Hepatocyte (in vitro differentiated cells): ENCODE measurements at regions not wholly inside any gene's neighbourhood (a gene's known extent, or its start where the extent isn't known, plus 50 kb on each side); places are given as distances from the start of the nearest gene placed in this dataset.

Experiments
- DNase-seq: peaks from one replicate; pipeline ENCODE4 v3.0.0-alpha.2; 2016; ENCODE audit warnings: low spot score
- H2AFZ ChIP-seq: fragments of 200-600 bp; sonication (generic); 2 replicates; pipeline ENCODE4 v1.6.0; 2016; ENCODE audit warnings: antibody characterized with exemption, mild to moderate bottlenecking
- H3K27ac ChIP-seq: fragments of 200-600 bp; sonication (generic); 2 replicates; pipeline ENCODE4 v1.5.1; 2016; ENCODE audit warnings: mild to moderate bottlenecking
- H3K27me3 ChIP-seq: fragments of 200-600 bp; sonication (generic); 2 replicates; pipeline ENCODE4 v1.6.1; 2016
- H3K36me3 ChIP-seq: fragments of 200-600 bp; sonication (generic); replicated peaks from 2 replicates; pipeline ENCODE4 v1.5.1; 2016; ENCODE audit warnings: low read depth; ENCODE audit not compliant: insufficient read depth
- H3K4me1 ChIP-seq: fragments of 200-600 bp; sonication (generic); 2 replicates; pipeline ENCODE4 v1.5.1; 2016; ENCODE audit warnings: mild to moderate bottlenecking, moderate library complexity; ENCODE audit not compliant: insufficient read depth
- H3K4me2 ChIP-seq: fragments of 200-600 bp; sonication (generic); 2 replicates; pipeline ENCODE4 v1.6.0; 2016
- H3K4me3 ChIP-seq: fragments of 200-600 bp; sonication (generic); 2 replicates; pipeline ENCODE4 v1.5.1; 2016; ENCODE audit warnings: mild to moderate bottlenecking
- H3K79me2 ChIP-seq: fragments of 200-600 bp; sonication (generic); 2 replicates; pipeline ENCODE4 v1.6.0; 2017; ENCODE audit warnings: mild to moderate bottlenecking
- H3K9me2 ChIP-seq: fragments of 200-600 bp; sonication (generic); replicated peaks from 2 replicates; pipeline ENCODE4 v1.6.0; 2017; ENCODE audit warnings: mild to moderate bottlenecking; ENCODE audit not compliant: insufficient read depth
- H3K9me3 ChIP-seq: fragments of 200-600 bp; sonication (generic); 2 replicates; pipeline ENCODE4 v1.5.1; 2016; ENCODE audit warnings: low read depth, mild to moderate bottlenecking
- H4K20me1 ChIP-seq: fragments of 200-600 bp; sonication (generic); 2 replicates; pipeline ENCODE4 v1.6.0; 2016; ENCODE audit warnings: mild to moderate bottlenecking; ENCODE audit not compliant: insufficient read depth, poor library complexity, severe bottlenecking
- EZH2 ChIP-seq: fragments of 200-600 bp; sonication (generic); IDR thresholded peaks from 2 replicates; pipeline ENCODE4 v1.6.1; 2016; ENCODE audit warnings: antibody characterized with exemption, mild to moderate bottlenecking, borderline replicate concordance
- EZH2phosphoT487 ChIP-seq: fragments of 200-600 bp; sonication (generic); IDR thresholded peaks from one replicate; pipeline ENCODE4 v1.6.1; 2018; ENCODE audit warnings: antibody characterized with exemption, mild to moderate bottlenecking, low read depth, moderate library complexity; ENCODE audit not compliant: unreplicated experiment, severe bottlenecking
- WGBS: methylation state at CpG from one replicate; pipeline ENCODE4 v1.1.6; 2016; ENCODE audit warnings: low lambda C conversion rate; ENCODE audit errors: missing lambda C conversion rate; 5-methylcytosine and 5-hydroxymethylcytosine counted together
- TF ChIP-seq, protein P1 (sequence below): fragments of 200-600 bp; sonication (generic); IDR thresholded peaks from 2 replicates; pipeline ENCODE4 v1.5.1; 2016; ENCODE audit warnings: antibody characterized with exemption, mild to moderate bottlenecking; ENCODE audit not compliant: poor library complexity

DNA sequence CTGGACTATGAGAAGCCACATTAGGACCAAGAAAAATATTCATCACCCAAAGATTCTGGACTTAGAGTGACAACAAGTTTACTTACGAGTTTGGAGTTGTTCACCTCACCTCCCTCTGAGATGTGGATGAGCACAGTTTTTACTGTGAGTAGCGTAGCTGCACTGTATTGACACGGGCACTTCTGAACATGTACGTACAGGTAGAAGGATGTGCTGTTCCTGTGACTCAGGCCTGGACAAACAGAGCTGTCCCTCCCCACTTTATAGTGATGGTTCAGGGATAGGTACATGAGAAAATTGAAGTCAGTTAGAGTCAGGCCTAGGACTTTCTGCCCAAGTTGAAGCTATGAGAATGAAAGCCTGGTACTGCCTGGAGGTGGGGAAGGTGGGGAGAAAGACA is 80.9 kb upstream of the DYNC1I1 start:
- DNase-seq: no peak
- Histone ChIP-seq H3K27me3 (peaks cover 2% of the 10 kb centered on the region), H3K4me3 (no peak overlapping the region), H2AFZ (no peak overlapping the region), H3K27ac (no peak overlapping the region), H3K4me2 (no peak overlapping the region), H3K9me2 (no peaks in the 10 kb centered on the region), H3K36me3 (no peaks in the 10 kb centered on the region), H3K4me1 (no peaks in the 10 kb centered on the region), H3K9me3 (no peaks in the 10 kb centered on the region), H4K20me1 (no peaks in the 10 kb centered on the region), H3K79me2 (no peaks in the 10 kb centered on the region)
- 67% methylated on average over 4 of the region's 4 CpGs for WGBS
- TF ChIP-seq EZH2phosphoT487: no peak
- TF ChIP-seq, protein P1, sequence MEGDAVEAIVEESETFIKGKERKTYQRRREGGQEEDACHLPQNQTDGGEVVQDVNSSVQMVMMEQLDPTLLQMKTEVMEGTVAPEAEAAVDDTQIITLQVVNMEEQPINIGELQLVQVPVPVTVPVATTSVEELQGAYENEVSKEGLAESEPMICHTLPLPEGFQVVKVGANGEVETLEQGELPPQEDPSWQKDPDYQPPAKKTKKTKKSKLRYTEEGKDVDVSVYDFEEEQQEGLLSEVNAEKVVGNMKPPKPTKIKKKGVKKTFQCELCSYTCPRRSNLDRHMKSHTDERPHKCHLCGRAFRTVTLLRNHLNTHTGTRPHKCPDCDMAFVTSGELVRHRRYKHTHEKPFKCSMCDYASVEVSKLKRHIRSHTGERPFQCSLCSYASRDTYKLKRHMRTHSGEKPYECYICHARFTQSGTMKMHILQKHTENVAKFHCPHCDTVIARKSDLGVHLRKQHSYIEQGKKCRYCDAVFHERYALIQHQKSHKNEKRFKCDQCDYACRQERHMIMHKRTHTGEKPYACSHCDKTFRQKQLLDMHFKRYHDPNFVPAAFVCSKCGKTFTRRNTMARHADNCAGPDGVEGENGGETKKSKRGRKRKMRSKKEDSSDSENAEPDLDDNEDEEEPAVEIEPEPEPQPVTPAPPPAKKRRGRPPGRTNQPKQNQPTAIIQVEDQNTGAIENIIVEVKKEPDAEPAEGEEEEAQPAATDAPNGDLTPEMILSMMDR: no peak

DNA sequence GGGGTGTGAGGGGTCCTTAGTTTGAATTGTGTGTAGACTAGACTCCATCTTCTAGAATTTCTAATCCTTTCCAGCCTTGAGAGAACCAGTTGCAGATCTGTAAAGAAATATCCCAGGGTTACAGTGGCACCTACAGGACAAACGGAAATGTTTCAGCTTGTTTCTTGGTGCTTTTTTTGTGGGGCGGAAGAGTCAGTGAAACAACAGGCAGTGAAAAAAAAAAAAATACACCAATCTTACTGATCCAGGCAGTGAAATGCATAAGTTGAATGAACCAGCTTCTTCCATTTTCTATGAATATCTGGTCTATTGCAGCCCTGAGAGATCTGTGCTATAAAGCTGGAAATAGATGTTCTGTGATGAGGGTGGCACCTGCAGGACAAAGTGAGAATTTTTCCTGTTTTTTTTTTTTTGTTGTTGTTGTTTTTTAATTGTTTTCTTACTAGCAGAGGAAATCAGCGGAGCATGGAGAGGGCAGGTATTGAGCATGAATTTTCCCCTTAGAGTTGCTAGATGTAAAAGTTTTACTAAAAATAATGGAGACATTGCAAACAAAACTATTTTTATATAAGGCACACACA is 81.9 kb upstream of the DYNC1I1 start:
- peak; percentile 53 for DNase-seq
- no peaks in the 10 kb centered on the region for H3K9me3 ChIP-seq
- 7% methylated on average over 3 of the region's 3 CpGs for WGBS
- H3K27ac ChIP-seq: no peak overlapping the region
- peak overlapping the region; percentile 10 for H2AFZ ChIP-seq
- no peaks in the 10 kb centered on the region for H3K9me2 ChIP-seq
- H3K4me3 ChIP-seq: no peak overlapping the region
- H3K27me3 ChIP-seq: no peaks in the 10 kb centered on the region
- TF ChIP-seq EZH2: no peak
- TF ChIP-seq, protein P1: peak; percentile 78
- peak overlapping the region; percentile 69 for H3K4me2 ChIP-seq
- H3K36me3 ChIP-seq: no peaks in the 10 kb centered on the region
- no peaks in the 10 kb centered on the region for H3K4me1 ChIP-seq
- no peaks in the 10 kb centered on the region for H3K79me2 ChIP-seq
- no peaks in the 10 kb centered on the region for H4K20me1 ChIP-seq

DNA sequence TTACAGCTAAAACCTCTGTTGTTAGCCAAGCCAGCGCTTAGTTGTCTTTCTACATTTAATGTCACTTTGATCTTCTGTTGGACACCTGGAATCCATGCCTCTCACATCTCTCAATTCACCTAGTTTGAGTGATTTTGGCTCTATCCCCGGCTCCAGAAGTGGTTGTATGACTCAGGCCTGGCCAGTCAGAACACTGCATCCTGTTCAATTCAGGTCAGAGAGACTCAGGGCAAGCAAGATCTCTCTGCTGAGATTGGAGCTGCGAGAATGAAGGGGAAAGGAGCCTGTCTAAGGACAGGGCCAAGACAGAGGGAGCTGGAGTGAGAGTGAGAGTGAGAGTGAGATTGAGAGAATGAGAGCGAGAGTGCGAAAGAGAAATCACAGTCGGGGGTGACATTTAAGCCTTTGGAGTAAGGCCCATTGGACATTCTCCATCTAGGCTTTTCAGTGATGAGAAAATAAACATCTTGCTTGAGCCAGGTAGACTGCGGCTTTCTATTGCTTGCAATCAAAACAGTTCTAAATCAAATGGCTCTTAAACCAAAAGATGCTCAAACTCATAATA is 83.3 kb upstream of the DYNC1I1 start:
- H3K79me2 ChIP-seq: no peaks in the 10 kb centered on the region
- no peaks in the 10 kb centered on the region for H3K36me3 ChIP-seq
- no peaks in the 10 kb centered on the region for H3K4me1 ChIP-seq
- H3K4me2 ChIP-seq: no peak overlapping the region
- H3K9me2 ChIP-seq: no peaks in the 10 kb centered on the region
- no peaks in the 10 kb centered on the region for H3K9me3 ChIP-seq
- H4K20me1 ChIP-seq: no peaks in the 10 kb centered on the region
- no peak for TF ChIP-seq EZH2phosphoT487
- TF ChIP-seq, protein P1: no peak
- TF ChIP-seq EZH2: no peak
- no peak overlapping the region for H3K4me3 ChIP-seq
- H3K27me3 ChIP-seq: no peaks in the 10 kb centered on the region
- 85% methylated on average over 7 of the region's 7 CpGs for WGBS
- DNase-seq: no peak
- H2AFZ ChIP-seq: no peak overlapping the region
- no peak overlapping the region for H3K27ac ChIP-seq
